ENCODE measurements at regions not wholly inside any gene's neighbourhood (a gene's known extent, or its start where the extent isn't known, plus 50 kb on each side); places are given as distances from the start of the nearest gene placed in this dataset.

DNA sequence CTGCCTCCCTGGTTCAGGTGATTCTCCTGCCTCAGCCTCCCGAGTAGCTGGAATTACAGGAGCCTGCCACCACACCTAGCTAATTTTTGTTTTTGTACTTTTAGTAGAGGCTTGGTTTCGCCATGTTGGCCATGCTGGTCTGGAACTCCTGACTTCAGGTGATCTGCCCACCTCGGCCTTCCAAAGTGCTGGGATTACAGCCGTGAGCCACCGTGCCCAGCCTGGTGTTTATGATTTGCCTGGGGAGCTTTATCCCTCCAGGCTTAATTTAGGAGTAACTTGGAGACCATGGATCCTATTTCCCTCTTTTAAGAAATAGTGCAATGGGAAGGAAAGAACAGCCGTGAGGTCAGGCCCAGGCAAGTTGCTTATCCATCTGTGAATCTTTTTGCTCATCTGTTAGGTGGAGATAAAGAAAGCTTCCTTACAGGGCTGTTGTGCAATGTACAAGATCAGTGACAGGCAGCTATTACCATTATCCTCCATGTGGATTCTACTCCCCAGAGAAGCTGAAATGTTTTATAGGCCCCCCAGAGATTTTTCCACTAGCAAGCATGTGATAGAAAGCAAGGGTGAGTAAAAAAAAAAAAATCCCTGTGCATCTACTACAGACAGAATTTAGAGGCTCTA lies 104.9 kb upstream of the MGAT5 start:
- no peaks in the 10 kb centered on the region for H3K9me1 ChIP-seq (ENCODE audit: control insufficient read depth, insufficient read depth, low read length)
- H3K9ac ChIP-seq (ENCODE audit: insufficient read depth in 1 of 2, low read depth in 2 of 2, low read length in 2 of 2): peak overlapping the region in 1 of 2 experiments; percentile 33; a peak in 1 of 4 replicates
- peaks cover 25 to 26% of the 10 kb centered on the region in 2 experiments for H3K4me1 ChIP-seq (replicated peaks in 1 of 2; ENCODE audit: control insufficient read depth in 2 of 2, insufficient read depth in 2 of 2, low read length in 2 of 2)
- no peaks in the 10 kb centered on the region for H3K9me3 ChIP-seq (replicated peaks; ENCODE audit: control insufficient read depth, insufficient read depth, low read depth, low read length)
- H3K36me3 ChIP-seq (ENCODE audit: control insufficient read depth, insufficient read depth, low read length): no peaks in the 10 kb centered on the region
- DNase-seq (ENCODE audit: extremely low read depth in 1 of 4, low spot score in 3 of 4) (peak in 3 of 4 experiments; percentile 27 to 69 (median 56)), FAIRE-seq (peak; percentile 68), ATAC-seq (peak; percentile 79)
- in situ Hi-C loops (cut with MboI) (no loop called here), intact Hi-C loops (cut with micrococcal nuclease) (loop anchor here (1.0 to 5.0 kb wide), 2 partner anchors 31 to 48 kb away; no protein-coding TSS in a partner anchor)
- CTCF ChIA-PET (ENCODE audit: low intra/inter-chr PET ratio): no interaction called here
- BruUV-seq (replicated peaks): no TSS peak
- H3K27ac ChIP-seq (ENCODE audit: extremely low read depth, low read depth, low read length): peak overlapping the region; percentile 54
- H2AFZ ChIP-seq (ENCODE audit: low read depth, low read length): peak overlapping the region; percentile 55; the same call in 1 of the 2 replicates
- H3K27me3 ChIP-seq (ENCODE audit: control insufficient read depth in 2 of 2, insufficient read depth in 2 of 2, low read length in 2 of 2): no peaks in the 10 kb centered on the region
- no peaks in the 10 kb centered on the region for H3K79me2 ChIP-seq (ENCODE audit: control insufficient read depth, insufficient read depth, low read length)
- POLR2A ChIA-PET: interaction anchor here (0.5 to 1.7 kb wide), 11 partner anchors 9 to 1296 kb away, joined by 3 to 13 read pairs (median 3); no protein-coding TSS in a partner anchor
- no peak overlapping the region for H3K4me3 ChIP-seq
- H3K4me2 ChIP-seq (ENCODE audit: insufficient read depth, low read length): peak overlapping the region; percentile 57; the same call in 1 of the 2 replicates
- 19% methylated on average over 6 of the region's 6 CpGs for WGBS (ENCODE audit: insufficient coverage, low coverage, missing lambda C conversion rate)
- no peaks in the 10 kb centered on the region for H4K20me1 ChIP-seq (replicated peaks; ENCODE audit: control insufficient read depth, insufficient read depth, low read length)
- TF ChIP-seq CCNT2 (IDR thresholded peaks at IDR 0.05; ENCODE audit: borderline replicate concordance, extremely low read depth, insufficient read length, low read depth, low read length): peak; percentile 87
- TF ChIP-seq NCOA1 (IDR thresholded peaks at IDR 0.05; ENCODE audit: low read depth): peak; percentile 70
- no peak for TF ChIP-seq RAD51 (IDR thresholded peaks at IDR 0.05; ENCODE audit: borderline replicate concordance, low read depth)
- TF ChIP-seq ETS2 (tag; IDR thresholded peaks at IDR 0.05; ENCODE audit: borderline replicate concordance, poor library complexity, severe bottlenecking): no peak
- TF ChIP-seq, protein P1, sequence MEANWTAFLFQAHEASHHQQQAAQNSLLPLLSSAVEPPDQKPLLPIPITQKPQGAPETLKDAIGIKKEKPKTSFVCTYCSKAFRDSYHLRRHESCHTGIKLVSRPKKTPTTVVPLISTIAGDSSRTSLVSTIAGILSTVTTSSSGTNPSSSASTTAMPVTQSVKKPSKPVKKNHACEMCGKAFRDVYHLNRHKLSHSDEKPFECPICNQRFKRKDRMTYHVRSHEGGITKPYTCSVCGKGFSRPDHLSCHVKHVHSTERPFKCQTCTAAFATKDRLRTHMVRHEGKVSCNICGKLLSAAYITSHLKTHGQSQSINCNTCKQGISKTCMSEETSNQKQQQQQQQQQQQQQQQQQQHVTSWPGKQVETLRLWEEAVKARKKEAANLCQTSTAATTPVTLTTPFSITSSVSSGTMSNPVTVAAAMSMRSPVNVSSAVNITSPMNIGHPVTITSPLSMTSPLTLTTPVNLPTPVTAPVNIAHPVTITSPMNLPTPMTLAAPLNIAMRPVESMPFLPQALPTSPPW (CRISPR knock-in tag; IDR thresholded peaks at IDR 0.05): peak; percentile 52; the same call in 1 of the 2 replicates
- TF ChIP-seq RAD21 (CRISPR knock-in tag; conservative IDR thresholded peaks at IDR 0.05 in 1 of 2, IDR thresholded peaks at IDR 0.05 in 1 of 2): peak in 1 of 2 experiments; percentile 15; a peak in 2 of 4 replicates
- TF ChIP-seq SMC3 (conservative IDR thresholded peaks at IDR 0.05; ENCODE audit: insufficient read depth, low read depth, low read length): no peak
- peak; percentile 95 for TF ChIP-seq CEBPG (CRISPR knock-in tag; IDR thresholded peaks at IDR 0.05)
- peak; percentile 97 to 98 for TF ChIP-seq CEBPG (tag; conservative IDR thresholded peaks at IDR 0.05 in 1 of 2, IDR thresholded peaks at IDR 0.05 in 1 of 2)
- TF ChIP-seq RFX1 (IDR thresholded peaks at IDR 0.05): no peak
- peak; percentile 98 for TF ChIP-seq ARID1B (IDR thresholded peaks at IDR 0.05)
- no peak for TF ChIP-seq SIN3B (IDR thresholded peaks at IDR 0.05; ENCODE audit: low read depth)
- peak; percentile 49 for TF ChIP-seq SMAD1 (IDR thresholded peaks at IDR 0.05; ENCODE audit: low read depth, low read length, partially characterized antibody)
- no peak for TF ChIP-seq CREB1 (IDR thresholded peaks at IDR 0.05)
- TF ChIP-seq CREB1 (CRISPR knock-in tag; IDR thresholded peaks at IDR 0.05): no peak
- 0 out of 2 replicates have a peak, but pooled peaks have one; percentile 25 for TF ChIP-seq L3MBTL2 (IDR thresholded peaks at IDR 0.05)
- no peak for TF ChIP-seq JUNB (CRISPR knock-in tag; conservative IDR thresholded peaks at IDR 0.05)
- no peak for TF ChIP-seq BRD9 (IDR thresholded peaks at IDR 0.05; ENCODE audit: low read depth, partially characterized antibody)
- TF ChIP-seq PCBP2 (IDR thresholded peaks at IDR 0.05; ENCODE audit: low read depth, low read length, poor library complexity, severe bottlenecking): no peak
